Stimulated activated naive CD8-positive, alpha-beta T cell treated with anti-CD3 and anti-CD28 coated beads, Interleukin-15, amount 100 ng/mL, for 72 hours (primary cell): ENCODE measurements at regions not wholly inside any gene's neighbourhood (a gene's known extent, or its start where the extent isn't known, plus 50 kb on each side); places are given as distances from the start of the nearest gene placed in this dataset.
A peak's percentile ranks its signal among the peaks of the same experiment; 100 is the strongest.
"Not testable (repeated sequence)": the region's sequence is repeated elsewhere in the genome, so short reads cannot be mapped to it uniquely, and the experiment has no call there.

Source experiments
- ATAC-seq: fragments of 150-1000 bp; cut with Tn5 transposase; 2 replicates; pipeline ENCODE4 v1.10.0; 2021; ENCODE audit warnings: mild to moderate bottlenecking, moderate library complexity
- DNase-seq, 2 donors: peaks; one replicate each; pipeline ENCODE4 v3.0.0; 2021 to 2022
- H3K27ac Mint-ChIP-seq, 2 donors: one replicate each; pipeline ENCODE4 v1.8.0; 2022; ENCODE audit warnings: mild to moderate bottlenecking in 2 of 2, mixed read lengths in 2 of 2, moderate library complexity in 2 of 2
- H3K27me3 Mint-ChIP-seq: one replicate; pipeline ENCODE4 v1.8.0; 2022; ENCODE audit warnings: mixed read lengths
- H3K4me1 Mint-ChIP-seq: one replicate; pipeline ENCODE4 v1.8.0; 2022; ENCODE audit warnings: mild to moderate bottlenecking, mixed read lengths
- H3K4me3 Mint-ChIP-seq, 2 donors: one replicate each; pipeline ENCODE4 v1.8.0; 2022; ENCODE audit warnings: mild to moderate bottlenecking in 2 of 2, mixed read lengths in 2 of 2, moderate library complexity in 1 of 2
- H3K9me3 Mint-ChIP-seq, 2 donors: one replicate each; pipeline ENCODE4 v1.8.0; 2022; ENCODE audit warnings: mixed read lengths in 2 of 2

DNA sequence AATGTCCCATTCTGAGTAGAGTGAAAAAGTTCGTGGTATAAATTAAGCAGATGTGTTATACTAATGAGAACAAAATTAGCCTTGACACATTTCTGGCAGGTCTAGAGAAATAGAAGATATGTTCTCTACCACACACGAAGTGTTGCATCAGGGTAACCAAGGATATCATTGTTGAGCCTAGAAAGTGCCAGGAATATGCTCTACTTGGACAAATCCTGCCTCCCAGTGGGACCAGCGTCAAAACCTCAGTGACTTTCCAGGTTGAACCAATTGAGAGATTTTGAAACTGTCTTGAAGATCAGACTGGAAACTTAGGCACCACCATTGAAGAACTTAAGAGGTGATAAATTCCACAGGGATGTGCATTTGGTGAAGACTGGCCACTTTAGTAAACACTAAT lies 115.9 kb downstream of the HPGD start:
- Mint-ChIP-seq H3K4me1 (no peaks in the 10 kb centered on the region), H3K27me3 (no peaks in the 10 kb centered on the region), H3K4me3 (no peak overlapping the region), H3K27ac (no peak overlapping the region), H3K9me3 (no peaks in the 10 kb centered on the region)
- ATAC-seq (no peak), DNase-seq (no peak)

GRCh38 chr4:174405923-174406322 lies 116.4 kb downstream of the HPGD start:
- Mint-ChIP-seq H3K4me3 (no peak overlapping the region), H3K27ac (no peak overlapping the region), H3K9me3 (no peaks in the 10 kb centered on the region), H3K27me3 (no peaks in the 10 kb centered on the region), H3K4me1 (no peaks in the 10 kb centered on the region)
- DNase-seq (no peak), ATAC-seq (no peak)

- no peaks in the 10 kb centered on the region for H3K4me1 Mint-ChIP-seq
- DNase-seq (no peak), ATAC-seq (no peak)
- H3K4me3 Mint-ChIP-seq: no peak overlapping the region
- H3K9me3 Mint-ChIP-seq: no peaks in the 10 kb centered on the region
- no peak overlapping the region for H3K27ac Mint-ChIP-seq
- no peaks in the 10 kb centered on the region for H3K27me3 Mint-ChIP-seq
Measured at GRCh38 chr4:174404677-174405076, 117.6 kb downstream of the HPGD start.

GRCh38 chr4:174403177-174403543 lies 119.1 kb downstream of the HPGD start:
- Mint-ChIP-seq H3K9me3 (no peaks in the 10 kb centered on the region), H3K4me3 (no peak overlapping the region), H3K4me1 (peaks cover 3% of the 10 kb centered on the region), H3K27me3 (no peaks in the 10 kb centered on the region), H3K27ac (no peak overlapping the region)
- ATAC-seq (no peak), DNase-seq (no peak)

- DNase-seq (no peak), ATAC-seq (no peak)
- no peaks in the 10 kb centered on the region for H3K9me3 Mint-ChIP-seq
- H3K27ac Mint-ChIP-seq: peak overlapping the region in 1 of 2 donors; percentile 9
- H3K4me3 Mint-ChIP-seq: no peak overlapping the region
- peaks cover 8% of the 10 kb centered on the region for H3K4me1 Mint-ChIP-seq
- no peaks in the 10 kb centered on the region for H3K27me3 Mint-ChIP-seq
Measured at GRCh38 chr4:174402470-174403176, 118.9 kb downstream of the CEP44 start.

GRCh38 chr4:174401471-174402130 lies 117.9 kb downstream of the CEP44 start:
- ATAC-seq (no peak), DNase-seq (no peak)
- H3K9me3 Mint-ChIP-seq: no peaks in the 10 kb centered on the region
- no peaks in the 10 kb centered on the region for H3K27me3 Mint-ChIP-seq
- H3K4me1 Mint-ChIP-seq: peaks cover 8% of the 10 kb centered on the region
- H3K27ac Mint-ChIP-seq: no peak overlapping the region
- H3K4me3 Mint-ChIP-seq: no peak overlapping the region

DNA sequence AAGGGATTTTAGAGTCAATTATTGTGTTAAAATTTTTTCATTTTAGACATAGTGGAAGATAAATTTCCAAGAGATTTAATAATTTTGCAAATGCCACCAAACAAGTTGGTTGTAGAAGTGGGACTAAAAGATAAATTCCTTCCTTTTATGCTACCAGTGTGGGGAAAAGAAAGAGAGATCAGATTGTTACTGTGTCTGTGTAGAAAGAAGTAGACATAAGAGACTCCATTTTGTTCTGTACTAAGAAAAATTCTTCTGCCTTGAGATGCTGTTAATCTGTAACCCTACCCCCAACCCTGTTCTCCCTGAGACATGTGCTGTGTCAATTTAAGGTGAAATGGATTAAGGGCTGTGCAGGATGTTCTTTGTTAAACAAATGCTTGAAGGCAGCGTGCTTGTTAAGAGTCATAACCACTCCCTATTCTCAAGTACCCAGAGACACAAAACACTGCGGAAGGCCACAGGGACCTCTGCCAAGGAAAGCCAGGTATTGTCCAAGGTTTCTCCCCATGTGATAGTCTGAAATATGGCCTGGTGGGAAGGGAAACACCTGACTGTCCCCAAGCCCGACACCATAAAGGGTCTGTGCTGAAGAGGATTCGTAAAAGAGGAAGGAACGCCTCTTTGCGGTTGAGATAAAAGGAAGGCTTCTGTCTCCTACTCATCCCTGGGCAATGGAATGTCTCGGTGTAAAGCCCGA lies 117.0 kb downstream of the CEP44 start:
- DNase-seq, H3K4me3 Mint-ChIP-seq, H3K27me3 Mint-ChIP-seq, H3K27ac Mint-ChIP-seq, ATAC-seq, H3K4me1 Mint-ChIP-seq, H3K9me3 Mint-ChIP-seq: not testable (repeated sequence)

DNA sequence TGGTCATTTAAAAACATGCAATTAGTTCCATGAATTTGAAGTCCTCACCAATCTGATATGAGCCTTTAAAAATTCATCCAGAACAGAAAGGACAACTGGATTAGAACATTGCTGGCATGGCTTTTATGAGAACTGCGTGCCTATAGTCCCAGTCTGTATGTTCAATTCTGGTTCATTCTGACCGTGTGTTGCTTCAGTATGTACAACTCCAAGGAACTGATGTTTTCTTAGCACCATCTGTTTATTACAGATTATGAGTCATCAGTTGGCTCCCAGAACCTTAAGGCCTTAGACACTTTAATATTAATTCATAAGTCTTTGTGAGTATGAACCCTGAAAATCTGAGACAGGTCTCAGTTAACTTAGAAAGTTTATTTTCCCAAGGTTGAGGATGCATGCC lies 115.0 kb downstream of the CEP44 start:
- H3K9me3 Mint-ChIP-seq: no peaks in the 10 kb centered on the region
- no peak overlapping the region for H3K27ac Mint-ChIP-seq
- DNase-seq (no peak), ATAC-seq (no peak)
- peaks cover 21% of the 10 kb centered on the region for H3K4me1 Mint-ChIP-seq
- no peak overlapping the region for H3K4me3 Mint-ChIP-seq
- H3K27me3 Mint-ChIP-seq: no peaks in the 10 kb centered on the region

DNA sequence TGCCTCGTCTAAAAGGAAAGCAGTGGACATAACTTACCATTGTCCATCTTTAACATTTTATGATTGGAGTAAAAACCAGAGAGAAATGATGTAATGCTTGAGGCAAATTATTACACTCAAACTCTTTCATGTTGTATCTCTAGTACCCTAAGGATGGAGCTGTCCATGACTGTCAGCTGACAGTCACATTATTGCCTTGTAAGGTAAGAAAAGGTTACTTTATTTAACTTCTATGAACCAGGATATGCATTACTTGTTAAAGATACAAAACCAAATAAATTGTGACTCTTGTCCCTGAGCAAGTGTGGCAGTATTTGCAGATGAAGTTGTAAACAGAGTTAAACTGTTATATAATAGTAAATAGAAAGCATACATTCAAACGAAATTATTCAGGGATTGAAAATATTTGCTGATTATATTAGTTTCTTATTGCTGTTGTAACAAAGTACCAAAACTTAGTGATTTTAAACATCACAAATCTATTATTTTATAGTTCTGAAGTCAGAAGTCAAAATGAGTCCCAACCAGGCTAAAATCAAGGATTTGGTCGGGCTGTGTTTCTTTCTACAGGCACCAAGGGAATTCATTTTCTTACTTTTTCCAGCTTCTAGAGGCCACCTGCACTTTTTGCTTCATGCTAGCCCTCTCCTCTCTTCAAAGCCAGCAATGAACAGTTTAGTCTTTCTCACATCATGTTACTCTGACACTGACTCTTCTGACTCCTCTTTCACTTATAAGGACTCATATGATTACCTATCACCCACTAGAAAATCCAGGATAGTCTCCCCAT lies 113.8 kb downstream of the CEP44 start:
- Mint-ChIP-seq H3K9me3 (no peaks in the 10 kb centered on the region), H3K27me3 (no peaks in the 10 kb centered on the region), H3K4me1 (peaks cover 21% of the 10 kb centered on the region), H3K27ac (no peak overlapping the region), H3K4me3 (no peak overlapping the region)
- DNase-seq (no peak), ATAC-seq (no peak)

DNA sequence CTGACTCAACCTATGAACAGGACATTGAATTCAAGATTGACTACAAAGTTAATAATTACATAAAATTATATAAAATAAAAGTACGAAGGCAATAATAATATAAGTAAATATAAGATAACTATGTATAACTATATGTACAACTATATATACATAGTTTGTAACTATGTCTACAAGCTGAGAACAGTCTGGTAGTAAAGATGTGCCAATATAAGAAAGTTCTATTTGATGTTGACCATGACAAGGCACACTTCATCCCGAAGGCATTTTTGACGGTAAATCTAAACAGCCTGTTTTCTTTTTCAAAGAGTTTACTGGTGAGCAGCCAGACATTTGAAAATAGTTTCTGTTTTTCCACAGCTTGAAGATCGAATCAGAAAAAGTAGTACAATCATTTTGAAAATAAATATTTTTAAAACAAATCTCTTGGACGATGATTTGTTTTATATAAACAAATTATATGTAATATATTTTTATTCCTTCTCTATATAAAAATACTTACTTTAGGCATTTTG lies 112.9 kb downstream of the CEP44 start:
- Mint-ChIP-seq H3K4me3 (no peak overlapping the region), H3K27me3 (no peaks in the 10 kb centered on the region), H3K9me3 (no peaks in the 10 kb centered on the region), H3K27ac (no peak overlapping the region), H3K4me1 (peaks cover 21% of the 10 kb centered on the region)
- ATAC-seq: no peak
- no peak for DNase-seq

- Mint-ChIP-seq H3K27me3 (no peaks in the 10 kb centered on the region), H3K9me3 (no peaks in the 10 kb centered on the region), H3K27ac (no peak overlapping the region), H3K4me3 (no peak overlapping the region), H3K4me1 (peaks cover 21% of the 10 kb centered on the region)
- peak; percentile 69 for ATAC-seq
- no peak for DNase-seq
Measured at GRCh38 chr4:174394915-174395314, 111.2 kb downstream of the CEP44 start.

GRCh38 chr4:174389439-174389838 lies 105.7 kb downstream of the CEP44 start:
- Mint-ChIP-seq H3K4me1 (peaks cover 10% of the 10 kb centered on the region), H3K27ac (no peak overlapping the region), H3K9me3 (no peaks in the 10 kb centered on the region), H3K4me3 (no peak overlapping the region), H3K27me3 (no peaks in the 10 kb centered on the region)
- ATAC-seq: no peak
- no peak for DNase-seq

- DNase-seq (no peak), ATAC-seq (no peak)
- no peaks in the 10 kb centered on the region for H3K27me3 Mint-ChIP-seq
- peaks cover 8% of the 10 kb centered on the region for H3K4me1 Mint-ChIP-seq
- H3K4me3 Mint-ChIP-seq: no peak overlapping the region
- H3K9me3 Mint-ChIP-seq: no peaks in the 10 kb centered on the region
- H3K27ac Mint-ChIP-seq: no peak overlapping the region
Measured at GRCh38 chr4:174388461-174389145, 104.9 kb downstream of the CEP44 start.

DNA sequence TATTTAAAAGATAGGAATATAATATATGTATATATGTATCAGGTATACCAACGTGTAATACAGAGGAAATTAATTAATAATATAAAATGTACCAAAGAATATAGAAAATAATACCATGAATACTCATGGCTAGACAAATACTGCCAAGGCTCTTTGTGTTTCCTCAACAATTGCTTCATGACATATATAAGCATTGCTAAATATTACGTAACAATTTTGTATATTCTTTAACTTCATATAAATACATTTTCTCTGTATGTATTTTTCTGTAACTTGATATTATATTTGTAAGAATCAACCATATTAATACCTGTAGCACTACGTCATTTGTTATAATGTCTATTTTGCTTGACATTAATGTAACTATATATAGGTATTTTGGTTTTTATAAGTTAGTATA lies 104.0 kb downstream of the CEP44 start:
- H3K4me1 Mint-ChIP-seq: peaks cover 8% of the 10 kb centered on the region
- H3K27ac Mint-ChIP-seq: no peak overlapping the region
- H3K4me3 Mint-ChIP-seq: no peak overlapping the region
- no peak for DNase-seq
- H3K27me3 Mint-ChIP-seq: no peaks in the 10 kb centered on the region
- no peak for ATAC-seq
- no peaks in the 10 kb centered on the region for H3K9me3 Mint-ChIP-seq

DNA sequence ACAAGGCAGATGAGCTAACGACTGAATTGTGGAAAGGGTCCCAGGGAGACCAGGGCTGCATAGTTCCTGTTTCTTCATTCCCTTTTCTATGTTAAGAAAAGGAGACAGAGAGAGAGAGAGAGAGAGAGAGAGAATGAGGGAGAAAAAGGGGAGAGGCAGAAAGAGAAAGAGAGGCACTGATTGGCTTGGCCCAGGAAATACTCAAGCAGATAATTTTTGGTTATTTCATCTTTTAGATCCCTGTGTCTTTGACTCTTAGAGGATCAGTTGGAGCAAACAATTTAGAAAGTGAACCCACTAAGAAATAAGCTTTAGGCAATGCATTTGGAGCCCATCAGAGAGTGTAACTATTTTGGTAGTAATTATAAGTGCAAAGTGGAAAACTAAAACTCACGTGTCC lies 103.4 kb downstream of the CEP44 start:
- H3K4me1 Mint-ChIP-seq: peaks cover 8% of the 10 kb centered on the region
- H3K27me3 Mint-ChIP-seq: no peaks in the 10 kb centered on the region
- no peaks in the 10 kb centered on the region for H3K9me3 Mint-ChIP-seq
- ATAC-seq (no peak), DNase-seq (no peak)
- no peak overlapping the region for H3K27ac Mint-ChIP-seq
- H3K4me3 Mint-ChIP-seq: no peak overlapping the region
